GM23338 (cell line): ENCODE measurements at regions not wholly inside any gene's neighbourhood (a gene's known extent, or its start where the extent isn't known, plus 50 kb on each side); places are given as distances from the start of the nearest gene placed in this dataset.

Experiments
- ATAC-seq: fragments of 200-7000 bp; cut with Tn5 transposase; 3 replicates; pipeline ENCODE4 v1.9.1; 2020
- DNase-seq: peaks from one replicate; pipeline ENCODE4 v3.0.0-alpha.2; 2015; ENCODE audit warnings: low spot score
- H2AFZ ChIP-seq: fragments of 200-600 bp; sonication (generic); 2 replicates; pipeline ENCODE4 v1.8.0; 2016; ENCODE audit warnings: antibody characterized with exemption, mild to moderate bottlenecking, moderate library complexity
- H3F3A ChIP-seq: fragments of 200-600 bp; sonication (generic); replicated peaks from 2 replicates; pipeline ENCODE4 v1.8.0; 2017; ENCODE audit warnings: antibody characterized with exemption, mixed run types, low read depth
- H3K27ac ChIP-seq: fragments of 200-600 bp; sonication (generic); 2 replicates; pipeline ENCODE4 v1.6.1; 2016; ENCODE audit warnings: low read depth
- H3K27me3 ChIP-seq: fragments of 200-600 bp; sonication (generic); 2 replicates; pipeline ENCODE4 v1.8.0; 2016; ENCODE audit warnings: mild to moderate bottlenecking, mixed run types, moderate library complexity; ENCODE audit not compliant: insufficient read depth
- H3K36me3 ChIP-seq: fragments of 200-600 bp; sonication (generic); 2 replicates; pipeline ENCODE4 v1.8.0; 2016; ENCODE audit warnings: mild to moderate bottlenecking; ENCODE audit not compliant: insufficient read depth
- H3K4me1 ChIP-seq: fragments of 200-600 bp; sonication (generic); 2 replicates; pipeline ENCODE4 v1.8.0; 2016; ENCODE audit warnings: mild to moderate bottlenecking, moderate library complexity; ENCODE audit not compliant: insufficient read depth
- H3K4me2 ChIP-seq: fragments of 200-600 bp; sonication (generic); 2 replicates; pipeline ENCODE4 v1.7.1; 2017; ENCODE audit warnings: mixed run types
- H3K4me3 ChIP-seq: fragments of 200-600 bp; sonication (generic); 2 replicates; pipeline ENCODE4 v1.6.1; 2016; ENCODE audit warnings: mixed run types
- H3K79me2 ChIP-seq: fragments of 200-600 bp; sonication (generic); replicated peaks from 2 replicates; pipeline ENCODE4 v1.8.0; 2017; ENCODE audit warnings: mild to moderate bottlenecking; ENCODE audit not compliant: insufficient read depth
- H3K9me2 ChIP-seq: fragments of 200-600 bp; sonication (generic); 2 replicates; pipeline ENCODE4 v1.8.0; 2017; ENCODE audit not compliant: insufficient read depth
- H4K20me1 ChIP-seq: fragments of 200-600 bp; sonication (generic); replicated peaks from 2 replicates; pipeline ENCODE4 v1.8.0; 2017; ENCODE audit warnings: mild to moderate bottlenecking; ENCODE audit not compliant: insufficient read depth
- H3K27ac Mint-ChIP-seq: 2 replicates; pipeline ENCODE4 v1.8.0; 2020; ENCODE audit warnings: inconsistent platforms, mild to moderate bottlenecking, moderate library complexity, mixed read lengths
- H3K27me3 Mint-ChIP-seq: 3 replicates; pipeline ENCODE4 v1.8.0; 2022; ENCODE audit warnings: low read depth, mild to moderate bottlenecking, moderate library complexity, mixed read lengths, inconsistent platforms; ENCODE audit not compliant: insufficient read depth, poor library complexity
- H3K36me3 Mint-ChIP-seq: 3 replicates; pipeline ENCODE4 v1.8.0; 2021; ENCODE audit warnings: low read depth, mild to moderate bottlenecking, inconsistent platforms, moderate library complexity, mixed read lengths
- H3K4me1 Mint-ChIP-seq: 3 replicates; pipeline ENCODE4 v1.8.0; 2020; ENCODE audit warnings: mild to moderate bottlenecking, inconsistent platforms, mixed read lengths
- H3K4me3 Mint-ChIP-seq: 3 replicates; pipeline ENCODE4 v1.8.0; 2021; ENCODE audit warnings: moderate library complexity, mild to moderate bottlenecking, inconsistent platforms, mixed read lengths
- H3K9me3 Mint-ChIP-seq: 3 replicates; pipeline ENCODE4 v1.8.0; 2020; ENCODE audit warnings: moderate library complexity, mild to moderate bottlenecking, inconsistent platforms, mixed read lengths
- CREB1 ChIP-seq: fragments of 250-450 bp; sonication (Bioruptor Pico); IDR thresholded peaks from 2 replicates; pipeline ENCODE4 v1.5.0; 2020; ENCODE audit warnings: low read depth, mild to moderate bottlenecking, moderate library complexity
- EZH2phosphoT487 ChIP-seq: fragments of 200-600 bp; sonication (generic); IDR thresholded peaks from one replicate; pipeline ENCODE4 v1.8.1; 2018; ENCODE audit warnings: antibody characterized with exemption; ENCODE audit not compliant: unreplicated experiment
- JUNB ChIP-seq: IDR thresholded peaks from one replicate; pipeline ENCODE4 v1.6.1; 2016; ENCODE audit warnings: antibody characterized with exemption; ENCODE audit not compliant: unreplicated experiment
- NANOG ChIP-seq: IDR thresholded peaks from 2 replicates; pipeline ENCODE4 v1.6.1; 2016; ENCODE audit warnings: antibody characterized with exemption, borderline replicate concordance
- POLR2AphosphoS5 ChIP-seq: IDR thresholded peaks from 2 replicates; pipeline ENCODE4 v1.6.1; 2016; ENCODE audit warnings: antibody characterized with exemption, low read depth
- STAT1 ChIP-seq: IDR thresholded peaks from one replicate; pipeline ENCODE4 v1.6.1; 2016; ENCODE audit warnings: antibody characterized with exemption; ENCODE audit not compliant: unreplicated experiment
- ZNF114 ChIP-seq: fragments of 250-450 bp; sonication (Bioruptor Pico); IDR thresholded peaks from 2 replicates; pipeline ENCODE4 v1.5.0; 2020; ENCODE audit warnings: mild to moderate bottlenecking, moderate library complexity
- TF ChIP-seq, protein P1 (sequence below): fragments of 250-450 bp; sonication (Bioruptor Pico); IDR thresholded peaks from 2 replicates; pipeline ENCODE4 v1.5.0; 2020; ENCODE audit warnings: mild to moderate bottlenecking, moderate library complexity
- TF ChIP-seq, protein P2 (sequence below): IDR thresholded peaks from 2 replicates; pipeline ENCODE4 v1.6.1; 2016; ENCODE audit warnings: antibody characterized with exemption

DNA sequence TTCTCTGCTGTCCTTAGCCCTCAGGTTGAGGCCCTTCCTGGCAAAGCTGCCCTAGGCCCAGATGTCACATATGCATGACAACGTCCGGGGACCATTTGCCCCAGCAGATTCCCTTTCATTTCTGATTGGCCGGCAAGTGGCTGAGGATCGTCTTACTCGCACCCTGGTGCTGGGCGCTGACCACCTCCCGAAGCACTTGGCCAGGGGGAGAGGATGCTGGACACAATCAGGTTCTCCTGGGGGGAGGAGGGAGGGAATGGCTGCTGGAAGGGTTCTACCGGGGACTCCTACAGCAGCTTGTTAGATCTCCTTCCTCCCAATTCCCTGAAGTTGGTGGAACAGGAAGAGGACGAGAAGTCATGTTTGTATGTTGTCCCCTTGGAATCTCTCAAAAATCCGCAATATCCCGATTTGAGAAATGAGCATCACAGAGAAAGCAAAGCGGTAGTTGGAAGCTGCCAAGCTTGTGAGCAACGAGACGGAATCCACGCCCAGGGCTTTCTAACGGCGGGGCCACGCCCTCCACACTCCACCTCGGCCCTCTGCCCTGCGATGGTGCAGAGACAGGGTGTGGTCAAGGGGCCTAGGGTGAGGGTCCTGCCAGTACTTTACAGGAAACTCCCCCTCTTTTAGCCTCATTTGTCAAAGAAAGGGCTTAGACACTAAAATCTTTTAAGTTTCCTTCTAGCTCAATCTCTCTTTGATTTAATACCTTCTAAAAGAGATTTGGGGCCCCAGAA lies 61.8 kb upstream of the YWHAQ start (continued):
- TF ChIP-seq, protein P1, sequence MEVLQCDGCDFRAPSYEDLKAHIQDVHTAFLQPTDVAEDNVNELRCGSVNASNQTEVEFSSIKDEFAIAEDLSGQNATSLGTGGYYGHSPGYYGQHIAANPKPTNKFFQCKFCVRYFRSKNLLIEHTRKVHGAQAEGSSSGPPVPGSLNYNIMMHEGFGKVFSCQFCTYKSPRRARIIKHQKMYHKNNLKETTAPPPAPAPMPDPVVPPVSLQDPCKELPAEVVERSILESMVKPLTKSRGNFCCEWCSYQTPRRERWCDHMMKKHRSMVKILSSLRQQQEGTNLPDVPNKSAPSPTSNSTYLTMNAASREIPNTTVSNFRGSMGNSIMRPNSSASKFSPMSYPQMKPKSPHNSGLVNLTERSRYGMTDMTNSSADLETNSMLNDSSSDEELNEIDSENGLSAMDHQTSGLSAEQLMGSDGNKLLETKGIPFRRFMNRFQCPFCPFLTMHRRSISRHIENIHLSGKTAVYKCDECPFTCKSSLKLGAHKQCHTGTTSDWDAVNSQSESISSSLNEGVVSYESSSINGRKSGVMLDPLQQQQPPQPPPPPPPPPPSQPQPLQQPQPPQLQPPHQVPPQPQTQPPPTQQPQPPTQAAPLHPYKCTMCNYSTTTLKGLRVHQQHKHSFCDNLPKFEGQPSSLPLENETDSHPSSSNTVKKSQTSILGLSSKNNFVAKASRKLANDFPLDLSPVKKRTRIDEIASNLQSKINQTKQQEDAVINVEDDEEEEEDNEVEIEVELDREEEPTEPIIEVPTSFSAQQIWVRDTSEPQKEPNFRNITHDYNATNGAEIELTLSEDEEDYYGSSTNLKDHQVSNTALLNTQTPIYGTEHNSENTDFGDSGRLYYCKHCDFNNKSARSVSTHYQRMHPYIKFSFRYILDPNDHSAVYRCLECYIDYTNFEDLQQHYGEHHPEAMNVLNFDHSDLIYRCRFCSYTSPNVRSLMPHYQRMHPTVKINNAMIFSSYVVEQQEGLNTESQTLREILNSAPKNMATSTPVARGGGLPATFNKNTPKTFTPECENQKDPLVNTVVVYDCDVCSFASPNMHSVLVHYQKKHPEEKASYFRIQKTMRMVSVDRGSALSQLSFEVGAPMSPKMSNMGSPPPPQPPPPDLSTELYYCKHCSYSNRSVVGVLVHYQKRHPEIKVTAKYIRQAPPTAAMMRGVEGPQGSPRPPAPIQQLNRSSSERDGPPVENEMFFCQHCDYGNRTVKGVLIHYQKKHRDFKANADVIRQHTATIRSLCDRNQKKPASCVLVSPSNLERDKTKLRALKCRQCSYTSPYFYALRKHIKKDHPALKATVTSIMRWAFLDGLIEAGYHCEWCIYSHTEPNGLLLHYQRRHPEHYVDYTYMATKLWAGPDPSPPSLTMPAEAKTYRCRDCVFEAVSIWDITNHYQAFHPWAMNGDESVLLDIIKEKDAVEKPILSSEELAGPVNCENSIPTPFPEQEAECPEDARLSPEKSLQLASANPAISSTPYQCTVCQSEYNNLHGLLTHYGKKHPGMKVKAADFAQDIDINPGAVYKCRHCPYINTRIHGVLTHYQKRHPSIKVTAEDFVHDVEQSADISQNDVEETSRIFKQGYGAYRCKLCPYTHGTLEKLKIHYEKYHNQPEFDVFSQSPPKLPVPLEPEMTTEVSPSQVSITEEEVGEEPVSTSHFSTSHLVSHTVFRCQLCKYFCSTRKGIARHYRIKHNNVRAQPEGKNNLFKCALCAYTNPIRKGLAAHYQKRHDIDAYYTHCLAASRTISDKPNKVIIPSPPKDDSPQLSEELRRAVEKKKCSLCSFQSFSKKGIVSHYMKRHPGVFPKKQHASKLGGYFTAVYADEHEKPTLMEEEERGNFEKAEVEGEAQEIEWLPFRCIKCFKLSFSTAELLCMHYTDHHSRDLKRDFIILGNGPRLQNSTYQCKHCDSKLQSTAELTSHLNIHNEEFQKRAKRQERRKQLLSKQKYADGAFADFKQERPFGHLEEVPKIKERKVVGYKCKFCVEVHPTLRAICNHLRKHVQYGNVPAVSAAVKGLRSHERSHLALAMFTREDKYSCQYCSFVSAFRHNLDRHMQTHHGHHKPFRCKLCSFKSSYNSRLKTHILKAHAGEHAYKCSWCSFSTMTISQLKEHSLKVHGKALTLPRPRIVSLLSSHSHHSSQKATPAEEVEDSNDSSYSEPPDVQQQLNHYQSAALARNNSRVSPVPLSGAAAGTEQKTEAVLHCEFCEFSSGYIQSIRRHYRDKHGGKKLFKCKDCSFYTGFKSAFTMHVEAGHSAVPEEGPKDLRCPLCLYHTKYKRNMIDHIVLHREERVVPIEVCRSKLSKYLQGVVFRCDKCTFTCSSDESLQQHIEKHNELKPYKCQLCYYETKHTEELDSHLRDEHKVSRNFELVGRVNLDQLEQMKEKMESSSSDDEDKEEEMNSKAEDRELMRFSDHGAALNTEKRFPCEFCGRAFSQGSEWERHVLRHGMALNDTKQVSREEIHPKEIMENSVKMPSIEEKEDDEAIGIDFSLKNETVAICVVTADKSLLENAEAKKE (CRISPR knock-in tag) = no peak
- TF ChIP-seq NANOG (no peak), CREB1 (no peak)

DNA sequence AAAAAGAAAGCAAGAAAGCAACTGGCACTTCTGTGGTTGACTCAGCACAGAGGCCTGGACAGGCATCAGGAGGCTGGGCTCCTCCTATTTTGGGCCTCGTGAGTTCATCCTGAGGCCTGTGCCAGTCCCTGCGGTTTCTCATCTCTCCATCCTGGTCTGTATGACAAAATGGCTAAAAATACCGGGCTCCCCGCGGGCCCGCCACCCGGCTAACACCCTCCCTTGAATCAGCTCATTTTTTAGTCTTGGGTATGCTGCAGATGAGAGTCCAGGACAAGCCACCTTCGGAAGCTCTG lies 62.3 kb upstream of the YWHAQ start:
- no peaks in the 10 kb centered on the region for H3K27me3 ChIP-seq
- Mint-ChIP-seq H3K9me3 (no peaks in the 10 kb centered on the region; the same call in 2 of the 3 replicates), H3K27ac (no peak overlapping the region), H3K27me3 (peaks cover 9% of the 10 kb centered on the region), H3K4me3 (no peak overlapping the region), H3K36me3 (no peaks in the 10 kb centered on the region), H3K4me1 (peaks cover 17% of the 10 kb centered on the region)
- no peak for DNase-seq
- H3K79me2 ChIP-seq = no peaks in the 10 kb centered on the region
- H3K27ac ChIP-seq = no peak overlapping the region
- peak overlapping the region; percentile 56; the same call in 1 of the 2 replicates for H2AFZ ChIP-seq
- no peak for ATAC-seq
- no peaks in the 10 kb centered on the region for H3K36me3 ChIP-seq
- no peak overlapping the region for H3K4me3 ChIP-seq
- H3K9me2 ChIP-seq = no peaks in the 10 kb centered on the region
- no peaks in the 10 kb centered on the region for H3F3A ChIP-seq
- H3K4me2 ChIP-seq = no peak overlapping the region
- peaks cover 6% of the 10 kb centered on the region; the same call in 1 of the 2 replicates for H3K4me1 ChIP-seq
- no peaks in the 10 kb centered on the region for H4K20me1 ChIP-seq
- TF ChIP-seq ZNF114 = no peak
- TF ChIP-seq, protein P2, sequence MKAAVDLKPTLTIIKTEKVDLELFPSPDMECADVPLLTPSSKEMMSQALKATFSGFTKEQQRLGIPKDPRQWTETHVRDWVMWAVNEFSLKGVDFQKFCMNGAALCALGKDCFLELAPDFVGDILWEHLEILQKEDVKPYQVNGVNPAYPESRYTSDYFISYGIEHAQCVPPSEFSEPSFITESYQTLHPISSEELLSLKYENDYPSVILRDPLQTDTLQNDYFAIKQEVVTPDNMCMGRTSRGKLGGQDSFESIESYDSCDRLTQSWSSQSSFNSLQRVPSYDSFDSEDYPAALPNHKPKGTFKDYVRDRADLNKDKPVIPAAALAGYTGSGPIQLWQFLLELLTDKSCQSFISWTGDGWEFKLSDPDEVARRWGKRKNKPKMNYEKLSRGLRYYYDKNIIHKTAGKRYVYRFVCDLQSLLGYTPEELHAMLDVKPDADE = no peak
- no peak for TF ChIP-seq EZH2phosphoT487
- TF ChIP-seq, protein P1 (CRISPR knock-in tag) = no peak
- TF ChIP-seq STAT1 = no peak
- no peak for TF ChIP-seq POLR2AphosphoS5
- TF ChIP-seq JUNB = no peak
- TF ChIP-seq NANOG = no peak
